ENCODE measurements at regions not wholly inside any gene's neighbourhood (a gene's known extent, or its start where the extent isn't known, plus 50 kb on each side); places are given as distances from the start of the nearest gene placed in this dataset.

DNA sequence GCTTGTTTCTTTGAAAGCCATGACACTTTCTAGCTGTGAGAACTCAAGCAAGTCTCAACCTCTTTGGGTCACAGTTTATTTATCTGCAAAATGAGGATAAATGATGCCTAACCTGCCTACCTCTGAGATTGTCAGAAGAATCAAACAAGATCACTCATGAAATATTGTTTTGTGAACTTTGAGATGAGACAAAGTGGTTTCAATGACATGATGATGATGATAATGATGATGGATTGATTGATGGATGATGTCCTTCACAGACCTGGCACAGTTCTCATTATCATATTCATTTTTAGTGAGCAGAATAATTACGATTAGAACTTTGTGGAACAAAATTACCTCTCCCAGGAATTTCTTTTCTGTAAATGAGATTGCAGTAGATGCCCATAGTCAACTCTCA lies 129.2 kb downstream of the HHIPL2 start:
- no peaks in the 10 kb centered on the region for H3K79me2 ChIP-seq (ENCODE audit: low read length)
- no peaks in the 10 kb centered on the region for H3K9me2 ChIP-seq (replicated peaks; ENCODE audit: insufficient read depth, low read length)
- no peaks in the 10 kb centered on the region for H3F3A ChIP-seq (ENCODE audit: insufficient read depth, low read length)
- no peak overlapping the region for H3K4me3 ChIP-seq (ENCODE audit: low read length)
- H3K4me2 ChIP-seq (ENCODE audit: low read depth, low read length) = no peak overlapping the region
- no peak overlapping the region for H3K9ac ChIP-seq (ENCODE audit: low read length)
- no peak overlapping the region for H2AFZ ChIP-seq (ENCODE audit: low read length)
- H3K9me3 ChIP-seq (replicated peaks; ENCODE audit: insufficient read depth, low read length) = no peaks in the 10 kb centered on the region
- DNase-seq = no peak
- no peaks in the 10 kb centered on the region for H3K4me1 ChIP-seq (ENCODE audit: low read length)
- TF ChIP-seq EZH2phosphoT487 (IDR thresholded peaks at IDR 0.05; ENCODE audit: low read length) (no peak), EZH2 (optimal IDR thresholded peaks at IDR 0.05; ENCODE audit: low read depth, low read length) (no peak)
- TF ChIP-seq, protein P1, sequence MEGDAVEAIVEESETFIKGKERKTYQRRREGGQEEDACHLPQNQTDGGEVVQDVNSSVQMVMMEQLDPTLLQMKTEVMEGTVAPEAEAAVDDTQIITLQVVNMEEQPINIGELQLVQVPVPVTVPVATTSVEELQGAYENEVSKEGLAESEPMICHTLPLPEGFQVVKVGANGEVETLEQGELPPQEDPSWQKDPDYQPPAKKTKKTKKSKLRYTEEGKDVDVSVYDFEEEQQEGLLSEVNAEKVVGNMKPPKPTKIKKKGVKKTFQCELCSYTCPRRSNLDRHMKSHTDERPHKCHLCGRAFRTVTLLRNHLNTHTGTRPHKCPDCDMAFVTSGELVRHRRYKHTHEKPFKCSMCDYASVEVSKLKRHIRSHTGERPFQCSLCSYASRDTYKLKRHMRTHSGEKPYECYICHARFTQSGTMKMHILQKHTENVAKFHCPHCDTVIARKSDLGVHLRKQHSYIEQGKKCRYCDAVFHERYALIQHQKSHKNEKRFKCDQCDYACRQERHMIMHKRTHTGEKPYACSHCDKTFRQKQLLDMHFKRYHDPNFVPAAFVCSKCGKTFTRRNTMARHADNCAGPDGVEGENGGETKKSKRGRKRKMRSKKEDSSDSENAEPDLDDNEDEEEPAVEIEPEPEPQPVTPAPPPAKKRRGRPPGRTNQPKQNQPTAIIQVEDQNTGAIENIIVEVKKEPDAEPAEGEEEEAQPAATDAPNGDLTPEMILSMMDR (IDR thresholded peaks at IDR 0.05; ENCODE audit: low read length) = no peak
- no peaks in the 10 kb centered on the region for H4K20me1 ChIP-seq (ENCODE audit: insufficient read depth, low read length)
- no peaks in the 10 kb centered on the region for H3K27me3 ChIP-seq (replicated peaks; ENCODE audit: insufficient read depth, low read length)
- H3K36me3 ChIP-seq (replicated peaks; ENCODE audit: insufficient read depth, low read length) = no peaks in the 10 kb centered on the region
- no peak overlapping the region for H3K27ac ChIP-seq (ENCODE audit: low read length)

DNA sequence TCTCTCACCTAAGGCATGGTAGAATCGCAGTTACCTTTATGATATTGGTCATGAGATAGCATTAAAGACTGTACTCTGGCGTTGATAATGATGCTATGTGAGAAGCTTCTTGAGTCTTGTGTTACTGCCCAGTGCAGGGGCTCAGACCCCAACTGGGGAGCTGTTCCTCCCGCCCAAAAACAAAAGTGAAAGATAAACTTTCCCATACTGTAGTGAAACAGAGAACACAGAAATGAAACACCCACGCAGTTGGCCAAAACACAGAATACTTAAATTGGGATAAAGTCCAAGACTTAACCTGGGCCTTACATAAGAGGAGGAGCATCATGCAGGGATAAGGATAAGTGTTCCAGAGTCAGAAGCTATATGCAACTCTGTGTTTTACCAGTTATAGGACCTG lies 130.6 kb downstream of the HHIPL2 start:
- no peak overlapping the region for H3K4me3 ChIP-seq (ENCODE audit: low read length)
- no peak for DNase-seq
- no peaks in the 10 kb centered on the region for H3K79me2 ChIP-seq (ENCODE audit: low read length)
- H4K20me1 ChIP-seq (ENCODE audit: insufficient read depth, low read length) = no peaks in the 10 kb centered on the region
- H3K27me3 ChIP-seq (replicated peaks; ENCODE audit: insufficient read depth, low read length) = no peaks in the 10 kb centered on the region
- H3K27ac ChIP-seq (ENCODE audit: low read length) = no peak overlapping the region
- H3K4me1 ChIP-seq (ENCODE audit: low read length) = no peaks in the 10 kb centered on the region
- H3K36me3 ChIP-seq (replicated peaks; ENCODE audit: insufficient read depth, low read length) = no peaks in the 10 kb centered on the region
- H3K4me2 ChIP-seq (ENCODE audit: low read depth, low read length) = peak overlapping the region; percentile 13; the same call in 1 of the 2 replicates
- no peaks in the 10 kb centered on the region for H3K9me2 ChIP-seq (replicated peaks; ENCODE audit: insufficient read depth, low read length)
- H2AFZ ChIP-seq (ENCODE audit: low read length) = no peak overlapping the region
- H3F3A ChIP-seq (ENCODE audit: insufficient read depth, low read length) = no peaks in the 10 kb centered on the region
- no peak for TF ChIP-seq EZH2phosphoT487 (IDR thresholded peaks at IDR 0.05; ENCODE audit: low read length)
- H3K9ac ChIP-seq (ENCODE audit: low read length) = no peak overlapping the region
- H3K9me3 ChIP-seq (replicated peaks; ENCODE audit: insufficient read depth, low read length) = no peaks in the 10 kb centered on the region

DNA sequence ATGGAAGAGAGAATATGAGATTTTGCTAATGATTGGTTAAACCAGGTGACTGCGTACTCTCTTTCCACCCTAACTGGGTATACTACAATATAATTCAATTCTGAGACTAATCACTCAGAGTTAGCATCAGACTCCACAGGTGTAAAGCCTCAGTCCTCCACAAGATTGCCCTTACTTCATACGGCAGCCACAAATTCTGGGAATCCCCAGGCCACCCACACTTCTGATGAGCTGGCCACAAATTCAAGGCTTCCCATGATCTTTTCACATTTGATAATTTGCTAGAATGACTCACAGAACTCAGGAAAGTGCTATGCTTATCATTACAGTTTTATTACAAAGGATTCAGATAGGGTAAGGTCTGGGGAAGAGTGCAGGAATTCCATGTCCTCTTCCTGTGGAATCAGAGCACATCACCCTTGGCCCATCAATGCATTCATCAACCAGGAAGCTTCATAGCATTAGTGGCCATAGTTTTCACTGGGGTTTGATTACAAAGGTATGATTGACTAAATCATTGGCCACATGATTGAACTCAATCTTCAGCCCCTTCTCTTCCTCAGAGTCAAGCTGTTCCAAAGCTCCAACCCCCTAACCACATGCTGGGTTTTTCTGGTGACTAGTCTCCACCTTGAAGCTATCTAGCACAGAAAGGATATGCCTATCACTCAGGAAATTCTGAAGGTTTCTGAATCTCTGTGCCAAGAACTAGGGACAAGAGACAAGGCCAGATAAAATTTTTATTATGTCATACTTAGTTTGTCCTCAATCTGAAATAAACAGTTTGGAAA lies 131.7 kb downstream of the HHIPL2 start:
- H3K36me3 ChIP-seq (replicated peaks; ENCODE audit: insufficient read depth, low read length) = no peaks in the 10 kb centered on the region
- no peak overlapping the region for H3K4me2 ChIP-seq (ENCODE audit: low read depth, low read length)
- H3K4me3 ChIP-seq (ENCODE audit: low read length) = no peak overlapping the region
- no peaks in the 10 kb centered on the region for H3K27me3 ChIP-seq (replicated peaks; ENCODE audit: insufficient read depth, low read length)
- no peaks in the 10 kb centered on the region for H3F3A ChIP-seq (ENCODE audit: insufficient read depth, low read length)
- H3K9me3 ChIP-seq (replicated peaks; ENCODE audit: insufficient read depth, low read length) = no peaks in the 10 kb centered on the region
- TF ChIP-seq, protein P1 (IDR thresholded peaks at IDR 0.05; ENCODE audit: low read length) = no peak
- TF ChIP-seq EZH2 (optimal IDR thresholded peaks at IDR 0.05; ENCODE audit: low read depth, low read length) = no peak
- no peak for TF ChIP-seq EZH2phosphoT487 (IDR thresholded peaks at IDR 0.05; ENCODE audit: low read length)
- H4K20me1 ChIP-seq (ENCODE audit: insufficient read depth, low read length) = no peaks in the 10 kb centered on the region
- no peaks in the 10 kb centered on the region for H3K79me2 ChIP-seq (ENCODE audit: low read length)
- H2AFZ ChIP-seq (ENCODE audit: low read length) = no peak overlapping the region
- no peak overlapping the region for H3K27ac ChIP-seq (ENCODE audit: low read length)
- no peak overlapping the region for H3K9ac ChIP-seq (ENCODE audit: low read length)
- H3K4me1 ChIP-seq (ENCODE audit: low read length) = no peaks in the 10 kb centered on the region
- no peaks in the 10 kb centered on the region for H3K9me2 ChIP-seq (replicated peaks; ENCODE audit: insufficient read depth, low read length)
- DNase-seq = no peak

DNA sequence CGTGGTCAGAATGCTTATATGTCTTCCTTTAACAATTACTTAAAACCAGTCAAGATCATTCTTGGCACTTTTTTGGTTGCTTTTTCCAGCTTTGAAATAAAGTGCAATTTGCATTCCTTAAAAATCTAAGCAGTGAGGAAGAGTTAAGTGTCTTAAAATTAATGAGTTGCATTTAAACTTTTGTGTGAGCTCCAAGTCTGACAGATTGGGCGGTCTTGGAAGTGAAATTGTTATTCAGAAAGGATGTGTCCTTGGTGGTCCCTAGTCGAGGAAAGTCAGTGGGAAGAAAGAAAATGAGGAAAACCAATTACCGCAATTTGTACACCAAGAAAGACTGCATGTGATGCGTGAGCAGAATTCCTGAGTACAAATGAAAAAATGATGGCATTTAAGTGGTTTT lies 132.5 kb downstream of the HHIPL2 start:
- no peaks in the 10 kb centered on the region for H3K9me3 ChIP-seq (replicated peaks; ENCODE audit: insufficient read depth, low read length)
- TF ChIP-seq, protein P1 (IDR thresholded peaks at IDR 0.05; ENCODE audit: low read length) = no peak
- TF ChIP-seq EZH2phosphoT487 (IDR thresholded peaks at IDR 0.05; ENCODE audit: low read length) (no peak), EZH2 (optimal IDR thresholded peaks at IDR 0.05; ENCODE audit: low read depth, low read length) (no peak)
- H3K4me1 ChIP-seq (ENCODE audit: low read length) = no peaks in the 10 kb centered on the region
- H3F3A ChIP-seq (ENCODE audit: insufficient read depth, low read length) = no peaks in the 10 kb centered on the region
- H3K4me3 ChIP-seq (ENCODE audit: low read length) = no peak overlapping the region
- H3K9ac ChIP-seq (ENCODE audit: low read length) = no peak overlapping the region
- no peak overlapping the region for H3K27ac ChIP-seq (ENCODE audit: low read length)
- no peaks in the 10 kb centered on the region for H4K20me1 ChIP-seq (ENCODE audit: insufficient read depth, low read length)
- no peak for DNase-seq
- H3K79me2 ChIP-seq (ENCODE audit: low read length) = no peaks in the 10 kb centered on the region
- H3K4me2 ChIP-seq (ENCODE audit: low read depth, low read length) = no peak overlapping the region
- H3K36me3 ChIP-seq (replicated peaks; ENCODE audit: insufficient read depth, low read length) = no peaks in the 10 kb centered on the region
- no peaks in the 10 kb centered on the region for H3K9me2 ChIP-seq (replicated peaks; ENCODE audit: insufficient read depth, low read length)
- no peak overlapping the region for H2AFZ ChIP-seq (ENCODE audit: low read length)
- H3K27me3 ChIP-seq (replicated peaks; ENCODE audit: insufficient read depth, low read length) = no peaks in the 10 kb centered on the region
